DOHH2 (cell line): ENCODE measurements at regions not wholly inside any gene's neighbourhood (a gene's known extent, or its start where the extent isn't known, plus 50 kb on each side); places are given as distances from the start of the nearest gene placed in this dataset.

Source experiments
- H3F3A ChIP-seq: fragments of 200-600 bp; sonication (generic), shearing (Covaris generic); 2 replicates; pipeline ENCODE4 v1.6.0; 2016; ENCODE audit warnings: antibody characterized with exemption, mild to moderate bottlenecking; ENCODE audit not compliant: control insufficient read depth, insufficient read depth
- H3K27ac ChIP-seq: fragments of 200-600 bp; sonication (generic); 2 replicates; pipeline ENCODE4 v1.5.1; 2014; ENCODE audit warnings: low read depth, mild to moderate bottlenecking, low read length, moderate library complexity
- H3K27me3 ChIP-seq: fragments of 200-600 bp; sonication (generic); 2 replicates; pipeline ENCODE4 v1.6.1; 2014; ENCODE audit warnings: mild to moderate bottlenecking, low read length, mixed read lengths; ENCODE audit not compliant: control insufficient read depth
- H3K36me3 ChIP-seq: fragments of 200-600 bp; sonication (generic); 2 replicates; pipeline ENCODE4 v1.6.1; 2014; ENCODE audit warnings: mild to moderate bottlenecking, low read length, moderate library complexity, mixed read lengths; ENCODE audit not compliant: control insufficient read depth
- H3K4me1 ChIP-seq: fragments of 200-600 bp; sonication (generic); 2 replicates; pipeline ENCODE4 v1.6.1; 2014; ENCODE audit warnings: mild to moderate bottlenecking, low read length, mixed read lengths; ENCODE audit not compliant: control insufficient read depth
- H3K4me2 ChIP-seq: fragments of 200-600 bp; sonication (generic); 2 replicates; pipeline ENCODE4 v1.6.0; 2014; ENCODE audit warnings: mild to moderate bottlenecking, low read length, moderate library complexity
- H3K4me3 ChIP-seq: fragments of 200-600 bp; sonication (generic); 2 replicates; pipeline ENCODE4 v1.5.1; 2014; ENCODE audit warnings: mild to moderate bottlenecking, low read length, mixed read lengths
- H3K79me2 ChIP-seq: fragments of 200-600 bp; sonication (generic); 2 replicates; pipeline ENCODE4 v1.6.1; 2014; ENCODE audit warnings: mild to moderate bottlenecking, low read length, mixed read lengths; ENCODE audit not compliant: control insufficient read depth
- H3K9me2 ChIP-seq: fragments of 200-600 bp; sonication (generic); replicated peaks from 2 replicates; pipeline ENCODE4 v1.6.1; 2014; ENCODE audit warnings: mild to moderate bottlenecking, low read length, mixed read lengths; ENCODE audit not compliant: control insufficient read depth
- H3K9me3 ChIP-seq: fragments of 200-600 bp; sonication (generic); 2 replicates; pipeline ENCODE4 v1.6.1; 2014; ENCODE audit warnings: antibody characterized with exemption, low read length, mixed read lengths; ENCODE audit not compliant: control insufficient read depth, insufficient read depth
- H4K20me1 ChIP-seq: fragments of 200-600 bp; sonication (generic); 2 replicates; pipeline ENCODE4 v1.6.0; 2014; ENCODE audit warnings: low read depth, mild to moderate bottlenecking, antibody characterized with exemption, low read length, moderate library complexity; ENCODE audit not compliant: control insufficient read depth, insufficient read depth
- CTCF ChIP-seq: fragments of 200-600 bp; sonication (generic); IDR thresholded peaks from one replicate; pipeline ENCODE4 v1.5.1; 2014; ENCODE audit warnings: antibody characterized with exemption, mild to moderate bottlenecking, low read depth, low read length; ENCODE audit not compliant: poor library complexity, severe bottlenecking
- EZH2phosphoT487 ChIP-seq: fragments of 200-600 bp; sonication (generic); IDR thresholded peaks from 2 replicates; pipeline ENCODE4 v1.6.1; 2017; ENCODE audit warnings: borderline replicate concordance, mild to moderate bottlenecking, antibody characterized with exemption, low read length, moderate library complexity, mixed read lengths

- no peaks in the 10 kb centered on the region for H3K36me3 ChIP-seq
- H4K20me1 ChIP-seq: no peaks in the 10 kb centered on the region
- no peaks in the 10 kb centered on the region for H3K79me2 ChIP-seq
- TF ChIP-seq CTCF (no peak), EZH2phosphoT487 (no peak)
- H3K27me3 ChIP-seq: no peaks in the 10 kb centered on the region
- H3K4me3 ChIP-seq: no peak overlapping the region
- no peak overlapping the region for H3K4me2 ChIP-seq
- H3K4me1 ChIP-seq: no peaks in the 10 kb centered on the region
- H3K27ac ChIP-seq: no peak overlapping the region
- H3K9me3 ChIP-seq: no peaks in the 10 kb centered on the region
- H3F3A ChIP-seq: no peaks in the 10 kb centered on the region
- H3K9me2 ChIP-seq: no peaks in the 10 kb centered on the region
These were observed 543.1 kb upstream of the RGMA start for GRCh38 chr15:93631958-93632618.

- no peak overlapping the region for H3K4me3 ChIP-seq
- no peak overlapping the region for H3K4me2 ChIP-seq
- H3K27ac ChIP-seq: no peak overlapping the region
These were observed 530.6 kb upstream of the RGMA start for GRCh38 chr15:93619597-93619996.

GRCh38 chr15:93617443-93617842, 528.4 kb upstream of the RGMA start:
- no peak overlapping the region for H3K27ac ChIP-seq
- H3K4me2 ChIP-seq: no peak overlapping the region
- no peaks in the 10 kb centered on the region for H3K9me3 ChIP-seq
- H3K36me3 ChIP-seq: no peaks in the 10 kb centered on the region
- H3K4me1 ChIP-seq: no peaks in the 10 kb centered on the region
- no peaks in the 10 kb centered on the region for H3F3A ChIP-seq
- H4K20me1 ChIP-seq: no peaks in the 10 kb centered on the region
- H3K27me3 ChIP-seq: no peaks in the 10 kb centered on the region
- TF ChIP-seq EZH2phosphoT487 (no peak), CTCF (no peak)
- H3K9me2 ChIP-seq: no peaks in the 10 kb centered on the region
- no peak overlapping the region for H3K4me3 ChIP-seq
- H3K79me2 ChIP-seq: no peaks in the 10 kb centered on the region

More at GRCh38 chr15:93619597-93619996, 530.6 kb upstream of the RGMA start:
- no peak for TF ChIP-seq CTCF
- TF ChIP-seq EZH2phosphoT487: no peak
- Histone ChIP-seq H3K9me2 (no peaks in the 10 kb centered on the region), H3K79me2 (no peaks in the 10 kb centered on the region), H3K27me3 (no peaks in the 10 kb centered on the region), H3K9me3 (no peaks in the 10 kb centered on the region), H3F3A (no peaks in the 10 kb centered on the region), H3K36me3 (no peaks in the 10 kb centered on the region), H3K4me1 (no peaks in the 10 kb centered on the region), H4K20me1 (no peaks in the 10 kb centered on the region)
